Endothelial cell (in vitro differentiated cells): ENCODE measurements at regions not wholly inside any gene's neighbourhood (a gene's known extent, or its start where the extent isn't known, plus 50 kb on each side); places are given as distances from the start of the nearest gene placed in this dataset.
"Not testable (repeated sequence)": the region's sequence is repeated elsewhere in the genome, so short reads cannot be mapped to it uniquely, and the experiment has no call there.

Experiments
- DNase-seq: peaks from one replicate; pipeline ENCODE4 v3.0.0; 2021; ENCODE audit warnings: low spot score
- H3K27ac Mint-ChIP-seq: one replicate; pipeline ENCODE4 v1.8.0; 2021; ENCODE audit warnings: mixed read lengths, inconsistent platforms; ENCODE audit not compliant: unreplicated experiment
- H3K27me3 Mint-ChIP-seq: one replicate; pipeline ENCODE4 v1.8.0; 2021; ENCODE audit warnings: mild to moderate bottlenecking, moderate library complexity, mixed read lengths, inconsistent platforms; ENCODE audit not compliant: unreplicated experiment
- H3K36me3 Mint-ChIP-seq: one replicate; pipeline ENCODE4 v1.8.0; 2021; ENCODE audit warnings: mild to moderate bottlenecking, low read depth, mixed read lengths, inconsistent platforms; ENCODE audit not compliant: unreplicated experiment
- H3K4me1 Mint-ChIP-seq: one replicate; pipeline ENCODE4 v1.8.0; 2021; ENCODE audit warnings: mild to moderate bottlenecking, mixed read lengths, inconsistent platforms; ENCODE audit not compliant: unreplicated experiment
- H3K4me3 Mint-ChIP-seq: one replicate; pipeline ENCODE4 v1.8.0; 2021; ENCODE audit warnings: mild to moderate bottlenecking, mixed read lengths, inconsistent platforms; ENCODE audit not compliant: unreplicated experiment
- H3K9me3 Mint-ChIP-seq: one replicate; pipeline ENCODE4 v1.8.0; 2021; ENCODE audit warnings: mixed read lengths, inconsistent platforms; ENCODE audit not compliant: unreplicated experiment
- CTCF ChIP-seq: fragments of 200-600 bp; sonication (generic); IDR thresholded peaks from one replicate; pipeline ENCODE4 v1.5.0; 2021; ENCODE audit warnings: antibody characterized with exemption; ENCODE audit not compliant: unreplicated experiment

- no peak for TF ChIP-seq CTCF
- H3K9me3 Mint-ChIP-seq: no peaks in the 10 kb centered on the region
- no peak overlapping the region for H3K4me3 Mint-ChIP-seq
- H3K36me3 Mint-ChIP-seq: no peaks in the 10 kb centered on the region
- DNase-seq: no peak
- no peaks in the 10 kb centered on the region for H3K27me3 Mint-ChIP-seq
- H3K27ac Mint-ChIP-seq: no peak overlapping the region
- peaks cover 12% of the 10 kb centered on the region for H3K4me1 Mint-ChIP-seq
Observed at GRCh38 chr2:220377482-220378155, 750.2 kb downstream of the SLC4A3 start.

- H3K9me3 Mint-ChIP-seq, H3K27me3 Mint-ChIP-seq, H3K36me3 Mint-ChIP-seq, H3K4me3 Mint-ChIP-seq, H3K4me1 Mint-ChIP-seq, H3K27ac Mint-ChIP-seq, DNase-seq: not testable (repeated sequence)
Observed at GRCh38 chr2:220387758-220388157, 760.3 kb downstream of the SLC4A3 start.

GRCh38 chr2:220393711-220394110 is 766.3 kb downstream of the SLC4A3 start:
- Mint-ChIP-seq H3K4me1 (no peaks in the 10 kb centered on the region), H3K9me3 (no peaks in the 10 kb centered on the region), H3K27me3 (no peaks in the 10 kb centered on the region), H3K27ac (no peak overlapping the region), H3K36me3 (no peaks in the 10 kb centered on the region), H3K4me3 (no peak overlapping the region)
- DNase-seq: no peak
- no peak for TF ChIP-seq CTCF

- TF ChIP-seq CTCF: no peak
- no peak overlapping the region for H3K27ac Mint-ChIP-seq
Observed at GRCh38 chr2:220394433-220394832, 767.0 kb downstream of the SLC4A3 start.

GRCh38 chr2:220396287-220396686 is 768.9 kb downstream of the SLC4A3 start:
- no peak for TF ChIP-seq CTCF
- Mint-ChIP-seq H3K36me3 (peaks cover 3% of the 10 kb centered on the region), H3K27me3 (no peaks in the 10 kb centered on the region), H3K4me1 (no peaks in the 10 kb centered on the region), H3K4me3 (no peak overlapping the region), H3K9me3 (no peaks in the 10 kb centered on the region), H3K27ac (no peak overlapping the region)
- no peak for DNase-seq

More at GRCh38 chr2:220394433-220394832, 767.0 kb downstream of the SLC4A3 start:
- DNase-seq: no peak
- Mint-ChIP-seq H3K36me3 (no peaks in the 10 kb centered on the region), H3K4me1 (no peaks in the 10 kb centered on the region), H3K27me3 (no peaks in the 10 kb centered on the region), H3K9me3 (no peaks in the 10 kb centered on the region), H3K4me3 (no peak overlapping the region)
